Sigmoid colon (tissue), 4 donors: ENCODE measurements at regions not wholly inside any gene's neighbourhood (a gene's known extent, or its start where the extent isn't known, plus 50 kb on each side); places are given as distances from the start of the nearest gene placed in this dataset.

Source experiments
- POLR2AphosphoS5 ChIP-seq, 4 donors: sonication (generic); formaldehyde crosslinking; IDR thresholded peaks; one replicate each; pipeline ENCODE4 v1.6.1; 2017; ENCODE audit warnings: antibody characterized with exemption in 4 of 4
- TF ChIP-seq, protein P1 (sequence below), 4 experiments: fragments of 450-650 bp in 3 of 4; fragments of 200-600 bp in 1 of 4; IDR thresholded peaks; one replicate each; pipeline ENCODE4 v1.5.1; 2016 to 2019; ENCODE audit warnings: antibody characterized with exemption in 4 of 4, mild to moderate bottlenecking in 3 of 4, moderate library complexity in 2 of 4

DNA sequence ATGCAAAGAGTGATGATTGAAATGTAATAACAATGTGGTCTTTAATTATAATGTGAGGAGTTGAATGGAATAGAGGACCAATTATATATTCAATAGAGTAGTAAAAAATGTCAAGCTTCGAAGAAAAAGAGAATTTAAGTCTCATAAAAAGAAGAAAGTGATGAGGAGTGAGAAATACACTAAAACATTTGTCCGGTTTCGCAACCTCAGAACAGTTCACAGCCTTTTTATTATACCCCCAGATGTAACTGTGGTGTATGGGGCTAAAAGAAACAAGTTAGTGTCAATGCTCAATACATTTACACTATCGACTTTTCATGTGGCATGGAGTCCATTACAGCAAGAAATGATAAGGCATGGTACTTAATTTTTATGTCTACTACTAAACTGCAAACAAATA lies 386.5 kb upstream of the ATP11B start:
- TF ChIP-seq, protein P1, sequence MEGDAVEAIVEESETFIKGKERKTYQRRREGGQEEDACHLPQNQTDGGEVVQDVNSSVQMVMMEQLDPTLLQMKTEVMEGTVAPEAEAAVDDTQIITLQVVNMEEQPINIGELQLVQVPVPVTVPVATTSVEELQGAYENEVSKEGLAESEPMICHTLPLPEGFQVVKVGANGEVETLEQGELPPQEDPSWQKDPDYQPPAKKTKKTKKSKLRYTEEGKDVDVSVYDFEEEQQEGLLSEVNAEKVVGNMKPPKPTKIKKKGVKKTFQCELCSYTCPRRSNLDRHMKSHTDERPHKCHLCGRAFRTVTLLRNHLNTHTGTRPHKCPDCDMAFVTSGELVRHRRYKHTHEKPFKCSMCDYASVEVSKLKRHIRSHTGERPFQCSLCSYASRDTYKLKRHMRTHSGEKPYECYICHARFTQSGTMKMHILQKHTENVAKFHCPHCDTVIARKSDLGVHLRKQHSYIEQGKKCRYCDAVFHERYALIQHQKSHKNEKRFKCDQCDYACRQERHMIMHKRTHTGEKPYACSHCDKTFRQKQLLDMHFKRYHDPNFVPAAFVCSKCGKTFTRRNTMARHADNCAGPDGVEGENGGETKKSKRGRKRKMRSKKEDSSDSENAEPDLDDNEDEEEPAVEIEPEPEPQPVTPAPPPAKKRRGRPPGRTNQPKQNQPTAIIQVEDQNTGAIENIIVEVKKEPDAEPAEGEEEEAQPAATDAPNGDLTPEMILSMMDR (IDR thresholded peaks at IDR 0.05) = no peak
- no peak for TF ChIP-seq POLR2AphosphoS5 (IDR thresholded peaks at IDR 0.05)
